ENCODE measurements at regions not wholly inside any gene's neighbourhood (a gene's known extent, or its start where the extent isn't known, plus 50 kb on each side); places are given as distances from the start of the nearest gene placed in this dataset.

DNA sequence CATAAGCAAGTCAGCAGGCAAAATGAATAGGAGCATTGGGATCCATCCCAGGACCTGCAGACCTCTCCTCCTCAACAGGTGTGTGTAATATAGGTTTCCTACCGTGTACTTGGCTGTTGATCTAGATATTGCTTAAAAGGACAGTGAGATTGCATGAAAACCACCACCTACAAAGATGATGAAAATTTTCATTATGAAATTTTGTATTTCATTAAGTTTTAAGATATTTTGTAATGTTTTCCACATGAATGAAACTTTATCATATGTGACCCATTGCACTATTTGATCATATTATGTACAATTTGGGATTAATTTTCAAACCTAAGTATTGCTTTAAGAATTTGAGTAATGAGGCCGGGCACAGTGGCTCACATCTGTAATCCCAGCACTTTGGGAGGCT, 94.3 kb upstream of the TRPM1 start:
- Histone ChIP-seq H3K27ac (ENCODE audit: low read depth, low read length, poor library complexity, severe bottlenecking) (no peak overlapping the region), H3K36me3 (ENCODE audit: insufficient read depth, low read length) (no peaks in the 10 kb centered on the region), H3K4me2 (ENCODE audit: low read length) (no peak overlapping the region), H3K9me3 (ENCODE audit: low read length) (no peaks in the 10 kb centered on the region), H4K20me1 (ENCODE audit: insufficient read depth, low read length) (no peaks in the 10 kb centered on the region), H3K4me1 (ENCODE audit: insufficient read depth, low read length, poor library complexity, severe bottlenecking) (no peaks in the 10 kb centered on the region), H3K9me2 (ENCODE audit: insufficient read depth, low read length) (no peaks in the 10 kb centered on the region), H3K4me3 (ENCODE audit: low read depth, low read length, poor library complexity, severe bottlenecking) (no peak overlapping the region), H2AFZ (ENCODE audit: low read length) (no peak overlapping the region), H3K79me2 (ENCODE audit: insufficient read depth, low read depth, low read length) (no peaks in the 10 kb centered on the region)
- no TSS peak for BruUV-seq (replicated peaks)
- ChIA-PET POLR2A (no interaction called here), CTCF (ENCODE audit: unreplicated experiment) (no interaction called here)
- intact Hi-C loops (cut with micrococcal nuclease; ENCODE audit: unreplicated experiment), result no loop called here
- TF ChIP-seq EZH2phosphoT487 (IDR thresholded peaks at IDR 0.05; ENCODE audit: borderline replicate concordance, low read depth, low read length), result no peak
- DNase-seq (ENCODE audit: low spot score), result no peak

DNA sequence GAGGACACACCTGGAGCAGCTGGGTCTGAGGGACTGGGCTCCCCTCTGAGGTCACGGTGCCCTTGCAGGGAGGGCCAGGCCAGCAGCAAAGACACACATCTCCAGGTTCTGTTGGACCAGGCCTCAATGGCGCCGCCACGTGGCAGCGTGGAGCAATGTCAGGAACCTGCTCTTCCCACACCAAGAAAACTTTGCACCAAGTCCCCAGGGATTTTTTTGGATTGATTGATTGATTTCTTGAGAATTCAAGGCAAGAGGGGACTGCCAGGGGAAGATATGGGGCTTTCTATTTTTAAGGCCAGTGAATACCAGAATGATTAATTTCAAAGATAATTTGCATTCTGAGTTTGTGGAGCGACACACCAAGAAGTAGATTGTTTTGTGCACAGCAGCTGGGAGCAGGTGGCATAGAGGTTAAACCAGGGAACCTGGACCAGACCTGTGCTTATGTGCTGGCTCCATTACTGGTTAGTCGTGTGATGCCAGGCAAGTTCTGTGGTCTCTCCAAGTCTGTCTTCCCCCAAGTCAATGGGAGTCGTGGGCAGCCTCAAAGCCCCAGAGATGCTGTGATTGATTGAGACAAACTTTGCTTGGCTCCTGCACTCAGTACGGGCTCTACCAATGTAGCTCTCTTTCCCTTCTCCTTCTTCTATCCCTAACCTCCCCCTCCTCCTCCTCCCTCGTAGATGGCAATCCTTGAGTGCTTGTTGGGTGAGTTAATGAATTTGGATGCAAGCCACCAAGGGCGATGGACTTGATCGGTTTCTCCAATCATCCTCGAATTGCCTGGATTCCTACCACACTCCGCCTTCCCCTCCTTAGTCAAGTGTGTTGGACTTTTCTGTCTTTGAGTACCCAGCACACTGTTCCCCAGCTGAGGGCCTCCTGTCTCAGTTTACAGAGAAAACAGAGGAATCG, 96.2 kb upstream of the TRPM1 start:
- Histone ChIP-seq H3K79me2 (ENCODE audit: insufficient read depth, low read depth, low read length) (no peaks in the 10 kb centered on the region), H3K9me2 (ENCODE audit: insufficient read depth, low read length) (no peaks in the 10 kb centered on the region), H3K4me1 (ENCODE audit: insufficient read depth, low read length, poor library complexity, severe bottlenecking) (peaks cover 8% of the 10 kb centered on the region), H3K4me2 (ENCODE audit: low read length) (no peak overlapping the region), H3K4me3 (ENCODE audit: low read depth, low read length, poor library complexity, severe bottlenecking) (no peak overlapping the region), H4K20me1 (ENCODE audit: insufficient read depth, low read length) (no peaks in the 10 kb centered on the region), H3K36me3 (ENCODE audit: insufficient read depth, low read length) (no peaks in the 10 kb centered on the region), H3K27ac (ENCODE audit: low read depth, low read length, poor library complexity, severe bottlenecking) (no peak overlapping the region), H2AFZ (ENCODE audit: low read length) (no peak overlapping the region), H3K9me3 (ENCODE audit: low read length) (no peaks in the 10 kb centered on the region)
- ChIA-PET POLR2A (no interaction called here), CTCF (ENCODE audit: unreplicated experiment) (no interaction called here)
- no peak for TF ChIP-seq EZH2phosphoT487 (IDR thresholded peaks at IDR 0.05; ENCODE audit: borderline replicate concordance, low read depth, low read length)
- TF ChIP-seq, protein P1, sequence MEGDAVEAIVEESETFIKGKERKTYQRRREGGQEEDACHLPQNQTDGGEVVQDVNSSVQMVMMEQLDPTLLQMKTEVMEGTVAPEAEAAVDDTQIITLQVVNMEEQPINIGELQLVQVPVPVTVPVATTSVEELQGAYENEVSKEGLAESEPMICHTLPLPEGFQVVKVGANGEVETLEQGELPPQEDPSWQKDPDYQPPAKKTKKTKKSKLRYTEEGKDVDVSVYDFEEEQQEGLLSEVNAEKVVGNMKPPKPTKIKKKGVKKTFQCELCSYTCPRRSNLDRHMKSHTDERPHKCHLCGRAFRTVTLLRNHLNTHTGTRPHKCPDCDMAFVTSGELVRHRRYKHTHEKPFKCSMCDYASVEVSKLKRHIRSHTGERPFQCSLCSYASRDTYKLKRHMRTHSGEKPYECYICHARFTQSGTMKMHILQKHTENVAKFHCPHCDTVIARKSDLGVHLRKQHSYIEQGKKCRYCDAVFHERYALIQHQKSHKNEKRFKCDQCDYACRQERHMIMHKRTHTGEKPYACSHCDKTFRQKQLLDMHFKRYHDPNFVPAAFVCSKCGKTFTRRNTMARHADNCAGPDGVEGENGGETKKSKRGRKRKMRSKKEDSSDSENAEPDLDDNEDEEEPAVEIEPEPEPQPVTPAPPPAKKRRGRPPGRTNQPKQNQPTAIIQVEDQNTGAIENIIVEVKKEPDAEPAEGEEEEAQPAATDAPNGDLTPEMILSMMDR (conservative IDR thresholded peaks at IDR 0.05; ENCODE audit: low read length), result peak; percentile 82
- intact Hi-C loops (cut with micrococcal nuclease; ENCODE audit: unreplicated experiment), result no loop called here
- BruUV-seq (replicated peaks), result no TSS peak
- DNase-seq (ENCODE audit: low spot score), result peak; percentile 43

DNA sequence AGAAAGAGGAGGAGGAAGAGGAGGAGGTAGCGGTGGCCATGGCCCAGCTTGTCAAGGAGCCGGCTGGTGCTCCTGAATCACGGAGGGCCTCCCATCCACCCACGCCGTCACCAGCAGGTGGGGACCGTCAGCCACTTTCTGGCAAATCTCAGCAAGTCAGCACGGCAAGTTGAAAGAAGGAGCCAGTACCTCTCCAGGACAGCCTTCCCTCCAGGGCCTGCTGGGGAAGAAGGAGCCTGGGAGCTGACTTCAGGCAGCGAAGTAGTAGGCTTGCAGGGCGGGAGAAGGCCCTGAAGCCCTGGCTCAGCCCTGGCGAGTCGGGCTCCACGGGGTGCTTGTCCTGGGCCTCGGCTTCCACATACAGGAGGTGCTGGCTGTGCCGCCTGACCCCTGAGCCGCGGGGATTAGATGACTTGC, 99.2 kb upstream of the TRPM1 start:
- no TSS peak for BruUV-seq (replicated peaks)
- ChIA-PET POLR2A (interaction anchor here (0.6 kb wide), 2 partner anchors 179 to 205 kb away, joined by 3 read pairs; no protein-coding TSS in a partner anchor), CTCF (ENCODE audit: unreplicated experiment) (interaction anchor here (0.6 to 0.7 kb wide), 2 partner anchors 63 to 100 kb away, joined by 3 to 6 read pairs; no protein-coding TSS in a partner anchor)
- intact Hi-C loops (cut with micrococcal nuclease; ENCODE audit: unreplicated experiment), result loop anchor here (1.0 kb wide), 1 partner anchor 235 kb away; no protein-coding TSS in a partner anchor
- no peak for TF ChIP-seq EZH2phosphoT487 (IDR thresholded peaks at IDR 0.05; ENCODE audit: borderline replicate concordance, low read depth, low read length)
- TF ChIP-seq, protein P1 (conservative IDR thresholded peaks at IDR 0.05; ENCODE audit: low read length), result peak; percentile 78
- no peak overlapping the region for H3K4me2 ChIP-seq (ENCODE audit: low read length)
- no peak overlapping the region for H3K4me3 ChIP-seq (ENCODE audit: low read depth, low read length, poor library complexity, severe bottlenecking)
- peak; percentile 75 for DNase-seq (ENCODE audit: low spot score)
- H3K4me1 ChIP-seq (ENCODE audit: insufficient read depth, low read length, poor library complexity, severe bottlenecking), result peaks cover 18% of the 10 kb centered on the region
- no peaks in the 10 kb centered on the region for H3K79me2 ChIP-seq (ENCODE audit: insufficient read depth, low read depth, low read length)
- no peaks in the 10 kb centered on the region for H3K9me2 ChIP-seq (ENCODE audit: insufficient read depth, low read length)
- H2AFZ ChIP-seq (ENCODE audit: low read length), result no peak overlapping the region
- H3K27ac ChIP-seq (ENCODE audit: low read depth, low read length, poor library complexity, severe bottlenecking), result no peak overlapping the region
- no peaks in the 10 kb centered on the region for H4K20me1 ChIP-seq (ENCODE audit: insufficient read depth, low read length)
- H3K9me3 ChIP-seq (ENCODE audit: low read length), result no peaks in the 10 kb centered on the region
- H3K36me3 ChIP-seq (ENCODE audit: insufficient read depth, low read length), result no peaks in the 10 kb centered on the region

Measured in OCI-LY7 (cell line).